Adrenal gland (tissue), 9 donors: ENCODE measurements at regions not wholly inside any gene's neighbourhood (a gene's known extent, or its start where the extent isn't known, plus 50 kb on each side); places are given as distances from the start of the nearest gene placed in this dataset.

Experiments
- DNase-seq, 7 donors: peaks; one replicate each; pipeline ENCODE4 v3.0.0-alpha.2; 2019 to 2020
- H3K27ac ChIP-seq, 5 donors: fragments of 200-600 bp; sonication (generic) in 4 of 5; 1 replicate in 3 of 5; 2 replicates in 2 of 5; pipeline versions ENCODE4 v1.5.1 to v1.8.0; 2016 to 2020; ENCODE audit warnings: mild to moderate bottlenecking in 1 of 5
- H3K27me3 ChIP-seq: fragments of 200-600 bp; 2 replicates; pipeline ENCODE4 v1.8.0; 2021
- H3K36me3 ChIP-seq, 2 donors: fragments of 200-600 bp; replicated peaks in 1 of 2; 1 replicate in 1 of 2; 2 replicates in 1 of 2; pipeline versions ENCODE4 v1.5.1 to v1.8.0; 2018 to 2022
- H3K4me1 ChIP-seq, 2 donors: fragments of 200-600 bp; replicated peaks in 1 of 2; 1 replicate in 1 of 2; 2 replicates in 1 of 2; pipeline versions ENCODE4 v1.5.1 to v1.8.0; 2018 to 2021
- H3K4me3 ChIP-seq, 4 donors: fragments of 200-600 bp; sonication (generic) in 3 of 4; one replicate each; pipeline ENCODE4 v1.5.1; 2016 to 2018
- H3K9me3 ChIP-seq, 3 donors: fragments of 200-600 bp; sonication (generic) in 1 of 3; replicated peaks in 1 of 3; 1 replicate in 2 of 3; 2 replicates in 1 of 3; pipeline versions ENCODE4 v1.5.1 to v1.8.0; 2016 to 2021
- POLR2A ChIP-seq, 2 donors: fragments of 450-650 bp; IDR thresholded peaks; one replicate each; pipeline ENCODE4 v1.6.1; 2017; ENCODE audit warnings: antibody characterized with exemption in 2 of 2, mild to moderate bottlenecking in 2 of 2, moderate library complexity in 1 of 2
- WGBS, 4 donors: extraction: QIAGEN DNeasy Blood & Tissue Kit in 2 of 4; methylation state at CpG; one replicate each; pipeline versions ENCODE4 v1.1.5 to v1.1.7; 2013 to 2017; 5-methylcytosine and 5-hydroxymethylcytosine counted together
- intact Hi-C, 2 donors: fragments of 100-400 bp; cut with DNase I; formaldehyde crosslinking; loops; one replicate each; pipeline versions ENCODE4 v1.14.1 to v1.15.0; 2022 to 2023
- TF ChIP-seq, protein P1 (sequence below), 6 experiments: fragments of 450-650 bp in 4 of 6; fragments of 200-600 bp in 2 of 6; sonication (generic) in 1 of 6; IDR thresholded peaks; 1 replicate in 5 of 6; 2 replicates in 1 of 6; pipeline versions ENCODE4 v1.5.1 to v1.8.0; 2016 to 2021; ENCODE audit warnings: antibody characterized with exemption in 6 of 6, mild to moderate bottlenecking in 2 of 6, moderate library complexity in 1 of 6
- donor health status: healthy with polysubstance abuse.
- donor health status: Bipolar disorder and iron deficiency.
- donor health status: DM: yes; HTN: yes; CAD: no.
- donor health status: DM: no; HTN: no; CAD: no.
- donor health status: DM: no; HTN: no; CAD: no.

DNA sequence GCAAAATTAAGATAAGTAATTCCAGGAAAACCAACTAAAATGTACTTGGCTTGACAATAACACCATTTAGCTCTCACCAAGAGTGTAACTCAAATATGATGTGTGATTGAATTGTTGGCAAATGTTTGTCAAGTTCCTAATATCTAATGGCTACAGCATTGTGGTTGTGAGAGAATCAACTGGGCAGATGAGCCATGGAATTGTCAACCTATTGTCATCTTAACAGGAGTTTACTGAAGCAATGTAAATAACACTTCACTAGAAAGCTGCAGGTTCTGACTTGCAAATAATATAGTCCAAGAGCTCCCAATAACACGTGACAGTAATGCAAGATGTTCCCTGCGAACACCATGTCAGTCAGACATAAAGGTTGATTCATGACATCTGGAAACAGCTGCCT, 495.2 kb upstream of the MEIS1 start:
- WGBS, 4 donors = 65 to 82% (median 72%) methylated on average over 2 of the region's 2 CpGs
- Histone ChIP-seq H3K27me3 (no peaks in the 10 kb centered on the region), H3K27ac (no peak overlapping the region), H3K4me1 (no peaks in the 10 kb centered on the region), H3K4me3 (no peak overlapping the region), H3K9me3 (no peaks in the 10 kb centered on the region), H3K36me3 (no peaks in the 10 kb centered on the region)
- no peak for DNase-seq
- TF ChIP-seq, protein P1, sequence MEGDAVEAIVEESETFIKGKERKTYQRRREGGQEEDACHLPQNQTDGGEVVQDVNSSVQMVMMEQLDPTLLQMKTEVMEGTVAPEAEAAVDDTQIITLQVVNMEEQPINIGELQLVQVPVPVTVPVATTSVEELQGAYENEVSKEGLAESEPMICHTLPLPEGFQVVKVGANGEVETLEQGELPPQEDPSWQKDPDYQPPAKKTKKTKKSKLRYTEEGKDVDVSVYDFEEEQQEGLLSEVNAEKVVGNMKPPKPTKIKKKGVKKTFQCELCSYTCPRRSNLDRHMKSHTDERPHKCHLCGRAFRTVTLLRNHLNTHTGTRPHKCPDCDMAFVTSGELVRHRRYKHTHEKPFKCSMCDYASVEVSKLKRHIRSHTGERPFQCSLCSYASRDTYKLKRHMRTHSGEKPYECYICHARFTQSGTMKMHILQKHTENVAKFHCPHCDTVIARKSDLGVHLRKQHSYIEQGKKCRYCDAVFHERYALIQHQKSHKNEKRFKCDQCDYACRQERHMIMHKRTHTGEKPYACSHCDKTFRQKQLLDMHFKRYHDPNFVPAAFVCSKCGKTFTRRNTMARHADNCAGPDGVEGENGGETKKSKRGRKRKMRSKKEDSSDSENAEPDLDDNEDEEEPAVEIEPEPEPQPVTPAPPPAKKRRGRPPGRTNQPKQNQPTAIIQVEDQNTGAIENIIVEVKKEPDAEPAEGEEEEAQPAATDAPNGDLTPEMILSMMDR (IDR thresholded peaks at IDR 0.05) = no peak
- no peak for TF ChIP-seq POLR2A (IDR thresholded peaks at IDR 0.05)
- intact Hi-C loops = no loop called here

DNA sequence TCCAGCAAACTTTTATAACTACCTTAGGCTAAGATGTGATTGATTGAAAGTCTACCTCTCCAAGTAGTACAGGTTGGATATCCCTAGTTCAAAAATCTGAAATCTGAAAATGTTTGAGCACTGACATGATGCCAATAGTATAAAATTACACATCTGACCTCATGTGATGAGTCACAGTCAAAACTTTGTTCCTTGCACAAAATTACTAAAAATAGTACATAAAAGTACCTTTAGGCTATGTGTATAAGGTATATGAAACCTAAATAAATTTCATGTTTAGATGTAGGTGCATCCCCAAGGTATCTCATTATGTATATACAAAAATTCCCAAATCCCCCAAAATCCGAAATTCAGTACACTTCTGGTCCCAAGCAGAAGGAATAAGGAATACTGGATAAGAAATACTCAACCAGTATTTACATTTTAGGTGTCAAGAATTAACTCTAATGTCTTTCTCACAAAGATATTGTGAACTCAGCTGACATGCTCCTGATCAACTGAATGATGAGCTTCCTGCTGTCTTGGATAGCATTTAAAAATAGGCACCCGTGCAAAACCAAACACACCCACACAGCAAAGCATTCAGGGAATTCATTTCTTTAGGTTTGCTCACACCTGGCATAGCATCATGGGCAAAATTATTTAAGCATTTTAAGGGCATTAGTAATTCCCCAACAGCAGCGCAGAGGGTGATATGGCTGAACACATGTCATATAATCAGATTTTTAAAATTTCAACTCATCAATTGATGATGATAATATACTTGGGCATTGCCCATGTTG, 497.4 kb upstream of the MEIS1 start:
- DNase-seq = no peak
- Histone ChIP-seq H3K36me3 (no peaks in the 10 kb centered on the region), H3K4me1 (no peaks in the 10 kb centered on the region), H3K4me3 (no peak overlapping the region), H3K9me3 (no peaks in the 10 kb centered on the region), H3K27me3 (no peaks in the 10 kb centered on the region), H3K27ac (no peak overlapping the region)
- intact Hi-C loops = no loop called here
- no peak for TF ChIP-seq POLR2A (IDR thresholded peaks at IDR 0.05)
- TF ChIP-seq, protein P1 (IDR thresholded peaks at IDR 0.05) = no peak
- 73 to 84% (median 80%) methylated on average over 3 of the region's 3 CpGs for WGBS, 4 donors

DNA sequence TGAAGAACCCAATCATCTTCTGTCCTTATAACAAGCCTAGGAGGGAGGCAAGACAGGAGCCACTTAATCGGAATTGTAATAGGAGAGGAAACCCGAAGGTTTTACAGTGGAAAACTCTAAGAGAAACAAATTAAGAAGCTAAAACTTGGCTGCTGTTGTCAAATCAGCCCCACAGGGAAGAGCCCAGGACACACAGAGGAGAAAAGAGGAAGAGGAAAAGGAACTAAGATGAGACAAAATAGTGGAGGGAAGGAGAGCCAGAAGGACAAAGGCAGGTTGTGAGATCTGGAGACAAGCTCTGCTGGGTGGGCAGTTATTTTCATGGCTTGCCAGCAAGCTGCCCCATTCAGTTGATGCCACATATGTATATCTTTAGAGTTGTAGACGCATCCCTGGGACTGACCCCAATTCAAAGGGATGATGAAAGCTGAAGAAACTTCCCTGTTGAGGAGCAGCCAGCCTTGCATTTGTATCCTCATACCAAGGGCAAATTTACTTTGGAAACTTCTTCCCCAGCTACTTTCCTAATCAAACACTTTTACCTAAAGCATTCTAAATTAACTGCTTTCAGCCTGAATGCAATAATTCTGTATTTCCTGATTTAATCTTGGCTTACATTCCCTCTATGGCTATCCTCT, 499.8 kb upstream of the MEIS1 start:
- Histone ChIP-seq H3K27me3 (no peaks in the 10 kb centered on the region), H3K27ac (no peak overlapping the region), H3K4me1 (no peaks in the 10 kb centered on the region), H3K4me3 (no peak overlapping the region), H3K36me3 (no peaks in the 10 kb centered on the region), H3K9me3 (no peaks in the 10 kb centered on the region)
- intact Hi-C loops = no loop called here
- TF ChIP-seq, protein P1 (IDR thresholded peaks at IDR 0.05) = no peak
- TF ChIP-seq POLR2A (IDR thresholded peaks at IDR 0.05) = no peak
- no peak for DNase-seq
- 75 to 87% (median 82%) methylated on average over 3 of the region's 3 CpGs for whole genome bisulfite sequencing, 4 donors

DNA sequence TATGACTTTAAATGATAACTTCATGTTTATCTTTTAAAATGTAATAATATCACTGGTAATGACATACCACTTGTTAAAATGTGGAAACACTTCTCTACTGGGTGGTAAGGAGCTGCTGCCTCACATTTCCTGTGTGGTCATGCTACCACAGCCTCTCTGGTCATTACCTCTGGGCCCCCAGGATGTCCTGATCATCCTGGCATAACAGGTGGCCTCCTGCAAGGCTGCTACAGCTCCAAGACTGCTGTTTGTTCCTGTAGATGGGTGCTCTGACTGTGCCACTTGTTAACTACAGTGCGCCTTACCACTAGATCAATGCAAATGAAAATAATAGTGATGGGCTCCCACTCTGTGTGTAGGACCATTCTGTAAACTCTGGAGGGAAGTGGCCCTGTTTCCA, 500.2 kb upstream of the SPRED2 start:
- Histone ChIP-seq H3K4me3 (no peak overlapping the region), H3K4me1 (no peaks in the 10 kb centered on the region), H3K27ac (no peak overlapping the region), H3K9me3 (no peaks in the 10 kb centered on the region), H3K27me3 (no peaks in the 10 kb centered on the region), H3K36me3 (no peaks in the 10 kb centered on the region)
- DNase-seq = no peak
- TF ChIP-seq, protein P1 (IDR thresholded peaks at IDR 0.05) = no peak
- TF ChIP-seq POLR2A (IDR thresholded peaks at IDR 0.05) = no peak
- intact Hi-C loops = no loop called here
- WGBS, 4 donors = 96 to 100% (median 100%) methylated on average over 1 of the region's 1 CpG
